Fibroblast of lung (primary cell): ENCODE measurements at regions not wholly inside any gene's neighbourhood (a gene's known extent, or its start where the extent isn't known, plus 50 kb on each side); places are given as distances from the start of the nearest gene placed in this dataset.

Experiments used
- EZH2 ChIP-seq: IDR thresholded peaks from 2 replicates; pipeline ENCODE4 v1.5.1; 2012; ENCODE audit warnings: low read length, control low read depth, mild to moderate bottlenecking; ENCODE audit errors: missing control alignments
- TF ChIP-seq, protein P1 (sequence below), 2 donors: IDR thresholded peaks in 1 of 2; conservative IDR thresholded peaks in 1 of 2; 1 replicate in 1 of 2; 2 replicates in 1 of 2; pipeline ENCODE4 v1.5.1; 2011 to 2012; ENCODE audit warnings: low read length in 2 of 2, control low read depth in 1 of 2, inconsistent platforms in 1 of 2, low read depth in 1 of 2, mild to moderate bottlenecking in 1 of 2

DNA sequence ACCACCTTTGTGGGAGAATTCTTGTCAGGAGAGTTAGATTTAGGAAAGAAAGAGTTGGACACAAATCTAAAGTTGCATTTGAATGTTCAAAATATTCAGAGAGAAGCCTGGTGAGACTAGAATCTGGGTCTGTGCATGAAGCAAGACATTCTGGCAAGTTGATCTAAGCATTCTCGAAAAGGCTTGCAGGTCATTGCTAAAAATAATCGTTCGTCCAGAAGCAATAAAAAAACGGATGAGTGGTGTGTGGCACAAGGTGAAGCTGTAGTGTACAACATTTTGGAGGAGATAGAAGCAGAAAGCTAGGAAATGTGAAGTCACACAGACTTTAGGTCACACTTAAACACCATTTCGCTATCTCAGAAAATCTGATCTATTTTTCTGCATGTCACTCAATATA lies 114.9 kb upstream of the IFNGR1 start:
- TF ChIP-seq, protein P1, sequence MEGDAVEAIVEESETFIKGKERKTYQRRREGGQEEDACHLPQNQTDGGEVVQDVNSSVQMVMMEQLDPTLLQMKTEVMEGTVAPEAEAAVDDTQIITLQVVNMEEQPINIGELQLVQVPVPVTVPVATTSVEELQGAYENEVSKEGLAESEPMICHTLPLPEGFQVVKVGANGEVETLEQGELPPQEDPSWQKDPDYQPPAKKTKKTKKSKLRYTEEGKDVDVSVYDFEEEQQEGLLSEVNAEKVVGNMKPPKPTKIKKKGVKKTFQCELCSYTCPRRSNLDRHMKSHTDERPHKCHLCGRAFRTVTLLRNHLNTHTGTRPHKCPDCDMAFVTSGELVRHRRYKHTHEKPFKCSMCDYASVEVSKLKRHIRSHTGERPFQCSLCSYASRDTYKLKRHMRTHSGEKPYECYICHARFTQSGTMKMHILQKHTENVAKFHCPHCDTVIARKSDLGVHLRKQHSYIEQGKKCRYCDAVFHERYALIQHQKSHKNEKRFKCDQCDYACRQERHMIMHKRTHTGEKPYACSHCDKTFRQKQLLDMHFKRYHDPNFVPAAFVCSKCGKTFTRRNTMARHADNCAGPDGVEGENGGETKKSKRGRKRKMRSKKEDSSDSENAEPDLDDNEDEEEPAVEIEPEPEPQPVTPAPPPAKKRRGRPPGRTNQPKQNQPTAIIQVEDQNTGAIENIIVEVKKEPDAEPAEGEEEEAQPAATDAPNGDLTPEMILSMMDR (conservative IDR thresholded peaks at IDR 0.05 in 1 of 2, IDR thresholded peaks at IDR 0.05 in 1 of 2; ENCODE audit: low read depth in 1 of 2, low read length in 2 of 2): no peak
- TF ChIP-seq EZH2: no peak
